RWPE2 (cell line): ENCODE measurements at regions not wholly inside any gene's neighbourhood (a gene's known extent, or its start where the extent isn't known, plus 50 kb on each side); places are given as distances from the start of the nearest gene placed in this dataset.

Experiments used
- ATAC-seq: fragments of 200-7000 bp; cut with Tn5 transposase; 3 replicates; pipeline ENCODE4 v1.9.1; 2021; ENCODE audit warnings: low read depth
- DNase-seq: peaks from one replicate; pipeline ENCODE4 v3.0.0-alpha.2; 2020; ENCODE audit warnings: low spot score
- H3K27ac ChIP-seq: fragments of 450-650 bp; 2 replicates; pipeline ENCODE4 v1.5.1; 2017; ENCODE audit warnings: mild to moderate bottlenecking; ENCODE audit not compliant: poor library complexity, severe bottlenecking
- H3K27me3 ChIP-seq: fragments of 250-450 bp; sonication (Bioruptor Pico); 2 replicates; pipeline ENCODE4 v1.5.1; 2021; ENCODE audit warnings: mild to moderate bottlenecking, moderate library complexity; ENCODE audit not compliant: insufficient read depth, poor library complexity, severe bottlenecking
- H3K36me3 ChIP-seq: fragments of 250-450 bp; sonication (Bioruptor Pico); 2 replicates; pipeline ENCODE4 v1.5.1; 2020; ENCODE audit warnings: low read depth, mild to moderate bottlenecking, moderate library complexity
- H3K4me1 ChIP-seq: fragments of 250-450 bp; sonication (Bioruptor Pico); 2 replicates; pipeline ENCODE4 v1.5.1; 2021; ENCODE audit warnings: mild to moderate bottlenecking, moderate library complexity; ENCODE audit not compliant: insufficient read depth, poor library complexity, severe bottlenecking
- H3K4me3 ChIP-seq: fragments of 250-450 bp; sonication (Bioruptor Pico); 2 replicates; pipeline ENCODE4 v1.5.1; 2021; ENCODE audit warnings: mild to moderate bottlenecking, moderate library complexity; ENCODE audit not compliant: severe bottlenecking
- H3K9me3 ChIP-seq: fragments of 250-450 bp; sonication (Bioruptor Pico); 2 replicates; pipeline ENCODE4 v1.5.1; 2021; ENCODE audit warnings: mild to moderate bottlenecking, moderate library complexity; ENCODE audit not compliant: severe bottlenecking
- TF ChIP-seq, protein P1 (sequence below): fragments of 450-650 bp; IDR thresholded peaks from one replicate; pipeline ENCODE4 v1.5.1; 2017; ENCODE audit warnings: mild to moderate bottlenecking, moderate library complexity; ENCODE audit not compliant: poor library complexity, severe bottlenecking

DNA sequence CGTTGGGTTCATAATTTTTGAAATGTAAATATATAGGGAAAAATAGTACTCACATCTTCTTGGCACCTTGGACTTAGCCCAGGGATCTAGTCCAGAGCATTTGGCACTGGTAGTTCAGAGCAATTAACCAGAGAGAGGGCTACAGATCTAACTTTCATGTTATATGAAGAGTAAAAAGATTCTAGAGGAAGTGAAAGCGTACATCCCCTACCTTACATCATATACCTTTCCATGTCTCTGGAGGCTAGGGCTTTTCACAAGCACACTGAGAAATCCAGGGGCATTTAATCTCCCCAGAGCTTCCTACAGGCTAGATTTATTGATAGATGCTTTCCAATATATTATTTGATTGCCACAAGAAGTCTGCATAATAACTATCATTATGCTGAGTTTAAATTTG lies 687.5 kb upstream of the FBXO33 start:
- H3K27ac ChIP-seq, result no peak overlapping the region
- H3K36me3 ChIP-seq, result no peaks in the 10 kb centered on the region
- H3K27me3 ChIP-seq, result peaks cover 16% of the 10 kb centered on the region
- DNase-seq (no peak), ATAC-seq (no peak)
- H3K4me1 ChIP-seq, result no peaks in the 10 kb centered on the region
- TF ChIP-seq, protein P1, sequence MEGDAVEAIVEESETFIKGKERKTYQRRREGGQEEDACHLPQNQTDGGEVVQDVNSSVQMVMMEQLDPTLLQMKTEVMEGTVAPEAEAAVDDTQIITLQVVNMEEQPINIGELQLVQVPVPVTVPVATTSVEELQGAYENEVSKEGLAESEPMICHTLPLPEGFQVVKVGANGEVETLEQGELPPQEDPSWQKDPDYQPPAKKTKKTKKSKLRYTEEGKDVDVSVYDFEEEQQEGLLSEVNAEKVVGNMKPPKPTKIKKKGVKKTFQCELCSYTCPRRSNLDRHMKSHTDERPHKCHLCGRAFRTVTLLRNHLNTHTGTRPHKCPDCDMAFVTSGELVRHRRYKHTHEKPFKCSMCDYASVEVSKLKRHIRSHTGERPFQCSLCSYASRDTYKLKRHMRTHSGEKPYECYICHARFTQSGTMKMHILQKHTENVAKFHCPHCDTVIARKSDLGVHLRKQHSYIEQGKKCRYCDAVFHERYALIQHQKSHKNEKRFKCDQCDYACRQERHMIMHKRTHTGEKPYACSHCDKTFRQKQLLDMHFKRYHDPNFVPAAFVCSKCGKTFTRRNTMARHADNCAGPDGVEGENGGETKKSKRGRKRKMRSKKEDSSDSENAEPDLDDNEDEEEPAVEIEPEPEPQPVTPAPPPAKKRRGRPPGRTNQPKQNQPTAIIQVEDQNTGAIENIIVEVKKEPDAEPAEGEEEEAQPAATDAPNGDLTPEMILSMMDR, result no peak
- no peak overlapping the region for H3K4me3 ChIP-seq
- peaks cover 3% of the 10 kb centered on the region for H3K9me3 ChIP-seq

DNA sequence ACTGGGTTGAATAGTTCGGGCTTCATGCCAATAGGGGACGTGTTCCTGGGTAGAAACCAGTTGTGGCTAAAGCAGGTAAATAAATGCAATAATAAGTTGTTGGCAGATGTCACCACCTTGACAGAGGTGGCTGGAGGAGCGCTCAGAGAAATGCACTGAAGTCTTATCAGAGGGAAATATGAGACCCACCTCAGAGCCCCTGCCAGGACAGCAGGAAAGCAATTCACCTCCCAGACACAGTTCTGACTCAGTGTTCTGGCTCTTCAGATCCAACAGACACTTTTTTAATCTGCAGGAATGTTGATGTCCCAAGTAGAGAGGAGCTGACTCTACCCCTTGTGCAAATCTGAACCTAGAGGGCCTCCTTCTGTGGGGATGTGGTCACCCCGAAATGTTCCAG lies 687.1 kb upstream of the FBXO33 start:
- H3K4me1 ChIP-seq, result no peaks in the 10 kb centered on the region
- DNase-seq (no peak), ATAC-seq (no peak)
- H3K9me3 ChIP-seq, result peaks cover 3% of the 10 kb centered on the region
- no peaks in the 10 kb centered on the region for H3K36me3 ChIP-seq
- TF ChIP-seq, protein P1, result no peak
- no peak overlapping the region for H3K4me3 ChIP-seq
- H3K27me3 ChIP-seq, result peaks cover 16% of the 10 kb centered on the region
- no peak overlapping the region for H3K27ac ChIP-seq

DNA sequence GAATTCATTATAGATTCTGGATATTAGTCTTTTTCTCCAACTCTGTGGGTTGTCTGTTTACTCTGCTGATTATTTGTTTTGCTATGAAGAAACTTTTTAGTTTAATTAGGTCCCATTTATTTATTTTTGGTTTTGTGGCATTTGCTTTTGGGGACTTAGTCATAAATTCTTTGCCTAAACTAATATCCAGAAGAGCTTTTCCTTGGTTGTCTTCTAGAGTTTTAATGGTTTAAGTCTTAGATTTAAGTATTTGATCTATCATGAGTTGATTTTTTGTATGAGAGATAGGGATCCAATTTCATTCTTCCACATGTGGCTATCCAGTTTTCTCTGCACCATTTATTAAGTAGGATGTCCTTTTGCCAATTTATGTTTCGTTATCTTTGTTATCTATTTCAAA lies 683.4 kb upstream of the FBXO33 start:
- no peak overlapping the region for H3K4me3 ChIP-seq
- no peak overlapping the region for H3K27ac ChIP-seq
- ATAC-seq (no peak), DNase-seq (no peak)
- peaks cover 7% of the 10 kb centered on the region for H3K27me3 ChIP-seq
- no peaks in the 10 kb centered on the region for H3K36me3 ChIP-seq
- H3K9me3 ChIP-seq, result peaks cover 3% of the 10 kb centered on the region
- TF ChIP-seq, protein P1, result no peak
- H3K4me1 ChIP-seq, result no peaks in the 10 kb centered on the region

DNA sequence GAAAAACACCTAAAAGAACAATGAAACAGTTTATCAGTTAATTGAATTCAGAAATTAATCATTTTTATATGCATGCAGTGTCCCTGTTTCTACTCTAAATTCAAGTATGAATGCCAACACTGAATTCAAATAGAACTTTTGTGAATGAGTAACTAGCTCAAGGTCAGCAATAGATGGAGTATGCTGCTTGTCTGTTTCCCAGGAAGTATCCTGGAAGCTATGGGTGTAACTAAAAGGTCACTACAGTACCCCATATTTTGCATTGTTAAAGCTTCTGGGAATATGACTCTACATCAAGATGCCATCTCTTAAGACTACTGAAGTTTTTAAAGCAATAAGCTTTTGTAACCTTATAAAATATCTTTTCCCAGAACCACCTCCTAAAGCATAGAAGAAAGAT lies 681.4 kb upstream of the FBXO33 start:
- Histone ChIP-seq H3K27me3 (peaks cover 7% of the 10 kb centered on the region), H3K9me3 (peaks cover 3% of the 10 kb centered on the region), H3K36me3 (no peaks in the 10 kb centered on the region), H3K4me3 (no peak overlapping the region), H3K27ac (no peak overlapping the region), H3K4me1 (no peaks in the 10 kb centered on the region)
- no peak for ATAC-seq
- TF ChIP-seq, protein P1, result no peak
- DNase-seq, result no peak

DNA sequence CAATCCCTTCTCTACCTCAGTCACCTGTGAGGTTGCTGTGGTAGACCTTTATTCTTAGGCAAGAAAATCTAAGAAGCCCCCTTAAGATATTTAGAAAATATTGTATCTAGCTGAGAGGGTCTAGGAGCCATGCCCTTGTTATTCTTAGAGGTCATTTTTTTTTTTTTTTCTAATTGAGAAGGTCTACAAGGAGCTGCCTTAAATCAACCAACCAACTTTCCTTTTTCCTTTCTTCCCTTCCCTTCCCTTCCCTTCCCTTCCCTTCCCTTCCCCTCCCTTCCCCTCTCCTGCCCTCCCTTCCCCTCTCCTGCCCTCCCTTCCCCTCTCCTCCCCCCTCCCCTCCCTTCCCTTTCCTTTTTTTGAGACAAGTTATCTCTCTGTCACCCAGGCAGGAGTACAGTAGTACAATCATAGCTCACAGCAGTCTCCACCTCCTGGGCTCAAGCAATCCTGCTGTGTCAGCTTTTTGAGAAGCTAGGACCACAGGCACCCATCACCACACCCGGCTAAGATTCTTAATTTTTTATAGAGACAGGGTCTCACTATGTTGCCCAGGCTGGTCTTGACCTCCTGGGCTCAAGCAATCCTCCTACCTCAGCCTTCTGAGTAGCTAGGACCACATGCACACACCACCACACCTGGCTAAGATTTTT lies 668.4 kb upstream of the FBXO33 start:
- TF ChIP-seq, protein P1, result no peak
- ATAC-seq, result no peak

More for the DNA sequence above, 668.4 kb upstream of the FBXO33 start:
- Histone ChIP-seq H3K27ac (no peak overlapping the region), H3K9me3 (no peaks in the 10 kb centered on the region), H3K4me1 (no peaks in the 10 kb centered on the region), H3K27me3 (peaks cover 12% of the 10 kb centered on the region), H3K36me3 (no peaks in the 10 kb centered on the region), H3K4me3 (no peak overlapping the region)
- no peak for DNase-seq
